Colonic mucosa (tissue), 4 donors: ENCODE measurements at regions not wholly inside any gene's neighbourhood (a gene's known extent, or its start where the extent isn't known, plus 50 kb on each side); places are given as distances from the start of the nearest gene placed in this dataset.
"Not testable (repeated sequence)": the region's sequence is repeated elsewhere in the genome, so short reads cannot be mapped to it uniquely, and the experiment has no call there.

ENCODE experiments used
- DNase-seq: peaks from one replicate; pipeline ENCODE4 v3.0.0-alpha.2; 2020
- H3K27ac ChIP-seq: fragments of 200-600 bp; one replicate; pipeline ENCODE4 v1.8.0; 2021
- H3K27me3 ChIP-seq: fragments of 200-600 bp; one replicate; pipeline ENCODE4 v1.8.0; 2021
- H3K36me3 ChIP-seq: fragments of 200-600 bp; one replicate; pipeline ENCODE4 v1.8.0; 2021
- H3K4me1 ChIP-seq: fragments of 200-600 bp; one replicate; pipeline ENCODE4 v1.8.0; 2021; ENCODE audit warnings: mild to moderate bottlenecking
- H3K4me3 ChIP-seq: fragments of 200-600 bp; one replicate; pipeline ENCODE4 v1.8.0; 2021
- H3K9ac ChIP-seq, 2 donors: one replicate each; pipeline ENCODE4 v1.7.0; 2013; ENCODE audit warnings: control low read depth in 2 of 2, low read depth in 2 of 2, low read length in 2 of 2
- H3K9me3 ChIP-seq: fragments of 200-600 bp; one replicate; pipeline ENCODE4 v1.8.0; 2021
- intact Hi-C: fragments of 100-400 bp; cut with DNase I; formaldehyde crosslinking; loops from one replicate; pipeline ENCODE4 v1.14.1; 2022
- TF ChIP-seq, protein P1 (sequence below): fragments of 200-600 bp; IDR thresholded peaks from one replicate; pipeline ENCODE4 v1.8.0; 2022; ENCODE audit warnings: antibody characterized with exemption, mild to moderate bottlenecking
- donor health status: healthy.
- donor health status: DM: no; HTN: no; CAD: no.
- donor health status: DM: no; HTN: no; CAD: no.

DNA sequence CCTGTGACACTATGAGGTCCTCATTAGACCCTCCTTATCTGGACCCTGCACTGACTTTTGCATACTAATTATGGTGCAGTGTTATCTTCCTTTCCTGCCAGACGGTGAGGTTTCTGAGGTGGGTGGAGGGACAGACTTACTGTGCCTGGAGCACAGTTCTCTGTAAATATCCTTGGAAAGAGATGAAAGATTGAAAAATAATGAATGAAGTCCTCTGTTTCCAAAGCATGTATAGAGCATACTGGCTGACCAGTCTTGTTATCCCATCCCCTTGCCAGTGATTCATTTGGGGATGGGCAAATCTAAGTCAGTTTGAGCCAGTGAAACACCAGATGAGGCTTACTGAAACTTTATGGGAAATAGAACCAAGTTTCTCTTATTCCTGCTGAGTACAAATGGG lies 152.6 kb upstream of the HDDC2 start:
- no peaks in the 10 kb centered on the region for H3K4me1 ChIP-seq
- intact Hi-C loops: no loop called here
- DNase-seq: no peak
- no peaks in the 10 kb centered on the region for H3K36me3 ChIP-seq
- TF ChIP-seq, protein P1, sequence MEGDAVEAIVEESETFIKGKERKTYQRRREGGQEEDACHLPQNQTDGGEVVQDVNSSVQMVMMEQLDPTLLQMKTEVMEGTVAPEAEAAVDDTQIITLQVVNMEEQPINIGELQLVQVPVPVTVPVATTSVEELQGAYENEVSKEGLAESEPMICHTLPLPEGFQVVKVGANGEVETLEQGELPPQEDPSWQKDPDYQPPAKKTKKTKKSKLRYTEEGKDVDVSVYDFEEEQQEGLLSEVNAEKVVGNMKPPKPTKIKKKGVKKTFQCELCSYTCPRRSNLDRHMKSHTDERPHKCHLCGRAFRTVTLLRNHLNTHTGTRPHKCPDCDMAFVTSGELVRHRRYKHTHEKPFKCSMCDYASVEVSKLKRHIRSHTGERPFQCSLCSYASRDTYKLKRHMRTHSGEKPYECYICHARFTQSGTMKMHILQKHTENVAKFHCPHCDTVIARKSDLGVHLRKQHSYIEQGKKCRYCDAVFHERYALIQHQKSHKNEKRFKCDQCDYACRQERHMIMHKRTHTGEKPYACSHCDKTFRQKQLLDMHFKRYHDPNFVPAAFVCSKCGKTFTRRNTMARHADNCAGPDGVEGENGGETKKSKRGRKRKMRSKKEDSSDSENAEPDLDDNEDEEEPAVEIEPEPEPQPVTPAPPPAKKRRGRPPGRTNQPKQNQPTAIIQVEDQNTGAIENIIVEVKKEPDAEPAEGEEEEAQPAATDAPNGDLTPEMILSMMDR: no peak
- H3K27ac ChIP-seq: no peak overlapping the region
- H3K9ac ChIP-seq: no peak overlapping the region
- no peaks in the 10 kb centered on the region for H3K27me3 ChIP-seq
- no peaks in the 10 kb centered on the region for H3K9me3 ChIP-seq
- no peak overlapping the region for H3K4me3 ChIP-seq

- H3K4me3 ChIP-seq, H3K27ac ChIP-seq, intact Hi-C loops, H3K4me1 ChIP-seq, H3K9ac ChIP-seq, H3K36me3 ChIP-seq, H3K27me3 ChIP-seq, H3K9me3 ChIP-seq, DNase-seq: not testable (repeated sequence)
Observed at GRCh38 chr6:125458493-125458892, 156.7 kb upstream of the HDDC2 start.

- not testable (repeated sequence) for H3K27ac ChIP-seq
Observed at GRCh38 chr6:125465332-125465731, 163.6 kb upstream of the HDDC2 start.

GRCh38 chr6:125469915-125470314 lies 168.1 kb upstream of the HDDC2 start:
- H3K27me3 ChIP-seq: no peaks in the 10 kb centered on the region
- intact Hi-C loops: no loop called here
- H3K9me3 ChIP-seq: no peaks in the 10 kb centered on the region
- TF ChIP-seq, protein P1: no peak
- H3K4me1 ChIP-seq: no peaks in the 10 kb centered on the region
- no peak for DNase-seq
- no peak overlapping the region for H3K27ac ChIP-seq
- H3K9ac ChIP-seq: no peak overlapping the region
- no peaks in the 10 kb centered on the region for H3K36me3 ChIP-seq
- no peak overlapping the region for H3K4me3 ChIP-seq

More at GRCh38 chr6:125465332-125465731, 163.6 kb upstream of the HDDC2 start:
- H3K9me3 ChIP-seq, H3K4me3 ChIP-seq, H3K27me3 ChIP-seq, H3K36me3 ChIP-seq, H3K9ac ChIP-seq, H3K4me1 ChIP-seq, DNase-seq, intact Hi-C loops: not testable (repeated sequence)

GRCh38 chr6:125471667-125472066 lies 169.9 kb upstream of the HDDC2 start:
- Histone ChIP-seq H3K4me3 (no peak overlapping the region), H3K36me3 (no peaks in the 10 kb centered on the region), H3K9ac (no peak overlapping the region), H3K27me3 (no peaks in the 10 kb centered on the region), H3K4me1 (no peaks in the 10 kb centered on the region), H3K27ac (no peak overlapping the region), H3K9me3 (no peaks in the 10 kb centered on the region)
- DNase-seq: no peak
- intact Hi-C loops: no loop called here
- TF ChIP-seq, protein P1: no peak

DNA sequence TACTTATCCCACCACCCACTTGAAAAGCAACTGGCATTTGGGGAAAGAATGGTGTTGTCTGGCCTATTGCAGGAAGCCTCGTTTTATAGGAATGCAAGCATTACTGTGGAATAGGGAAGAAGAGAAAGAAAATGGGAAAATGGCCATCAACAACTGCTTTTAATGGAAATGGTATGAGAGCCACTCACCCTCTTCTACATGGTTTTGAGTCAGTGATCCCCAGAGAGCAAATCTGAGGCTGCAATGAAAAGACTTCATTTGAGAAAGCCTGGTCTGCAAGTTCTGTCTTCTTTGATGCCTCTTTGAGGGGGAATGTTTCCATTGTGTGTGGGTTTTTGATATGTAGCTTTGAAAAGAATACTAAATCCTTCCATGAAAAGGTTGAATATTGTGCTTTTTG lies 172.3 kb upstream of the HDDC2 start:
- TF ChIP-seq, protein P1: no peak
- no peak overlapping the region for H3K4me3 ChIP-seq
- no peaks in the 10 kb centered on the region for H3K36me3 ChIP-seq
- H3K27ac ChIP-seq: no peak overlapping the region
- H3K9me3 ChIP-seq: no peaks in the 10 kb centered on the region
- intact Hi-C loops: no loop called here
- H3K4me1 ChIP-seq: no peaks in the 10 kb centered on the region
- no peaks in the 10 kb centered on the region for H3K27me3 ChIP-seq
- no peak for DNase-seq
- no peak overlapping the region for H3K9ac ChIP-seq

GRCh38 chr6:125477156-125477555 lies 175.4 kb upstream of the HDDC2 start:
- H3K27me3 ChIP-seq: no peaks in the 10 kb centered on the region
- no peak overlapping the region for H3K27ac ChIP-seq
- DNase-seq: no peak
- H3K9me3 ChIP-seq: no peaks in the 10 kb centered on the region
- H3K4me3 ChIP-seq: no peak overlapping the region
- no peaks in the 10 kb centered on the region for H3K4me1 ChIP-seq
- H3K9ac ChIP-seq: no peak overlapping the region
- H3K36me3 ChIP-seq: no peaks in the 10 kb centered on the region
- TF ChIP-seq, protein P1: no peak
- intact Hi-C loops: no loop called here
